ENCODE measurements at regions not wholly inside any gene's neighbourhood (a gene's known extent, or its start where the extent isn't known, plus 50 kb on each side); places are given as distances from the start of the nearest gene placed in this dataset.

- H3K27me3 Mint-ChIP-seq, result no peaks in the 10 kb centered on the region
- no peaks in the 10 kb centered on the region for H3K36me3 Mint-ChIP-seq (ENCODE audit: low read depth)
- DNase-seq, result no peak
- no peak overlapping the region for H3K27ac Mint-ChIP-seq
- no peak overlapping the region for H3K4me3 Mint-ChIP-seq
- CTCF ChIA-PET, result interaction anchor here (1.9 kb wide), 1 partner anchor 460 kb away, joined by 10 read pairs; no protein-coding TSS in a partner anchor
- intact Hi-C loops (cut with micrococcal nuclease), result no loop called here
- no peaks in the 10 kb centered on the region for H3K9me3 Mint-ChIP-seq
- no peaks in the 10 kb centered on the region for H3K4me1 Mint-ChIP-seq (ENCODE audit: low read depth)
- TF ChIP-seq, protein P1, sequence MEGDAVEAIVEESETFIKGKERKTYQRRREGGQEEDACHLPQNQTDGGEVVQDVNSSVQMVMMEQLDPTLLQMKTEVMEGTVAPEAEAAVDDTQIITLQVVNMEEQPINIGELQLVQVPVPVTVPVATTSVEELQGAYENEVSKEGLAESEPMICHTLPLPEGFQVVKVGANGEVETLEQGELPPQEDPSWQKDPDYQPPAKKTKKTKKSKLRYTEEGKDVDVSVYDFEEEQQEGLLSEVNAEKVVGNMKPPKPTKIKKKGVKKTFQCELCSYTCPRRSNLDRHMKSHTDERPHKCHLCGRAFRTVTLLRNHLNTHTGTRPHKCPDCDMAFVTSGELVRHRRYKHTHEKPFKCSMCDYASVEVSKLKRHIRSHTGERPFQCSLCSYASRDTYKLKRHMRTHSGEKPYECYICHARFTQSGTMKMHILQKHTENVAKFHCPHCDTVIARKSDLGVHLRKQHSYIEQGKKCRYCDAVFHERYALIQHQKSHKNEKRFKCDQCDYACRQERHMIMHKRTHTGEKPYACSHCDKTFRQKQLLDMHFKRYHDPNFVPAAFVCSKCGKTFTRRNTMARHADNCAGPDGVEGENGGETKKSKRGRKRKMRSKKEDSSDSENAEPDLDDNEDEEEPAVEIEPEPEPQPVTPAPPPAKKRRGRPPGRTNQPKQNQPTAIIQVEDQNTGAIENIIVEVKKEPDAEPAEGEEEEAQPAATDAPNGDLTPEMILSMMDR (IDR thresholded peaks at IDR 0.05), result no peak
- ATAC-seq, result no peak
- POLR2A ChIA-PET, result interaction anchor here (0.6 to 1.1 kb wide), 2 partner anchors 9 to 171 kb away, joined by 3 read pairs; no protein-coding TSS in a partner anchor
Measured at GRCh38 chr2:207260947-207261346, 95.2 kb upstream of the KLF7 start.

DNA sequence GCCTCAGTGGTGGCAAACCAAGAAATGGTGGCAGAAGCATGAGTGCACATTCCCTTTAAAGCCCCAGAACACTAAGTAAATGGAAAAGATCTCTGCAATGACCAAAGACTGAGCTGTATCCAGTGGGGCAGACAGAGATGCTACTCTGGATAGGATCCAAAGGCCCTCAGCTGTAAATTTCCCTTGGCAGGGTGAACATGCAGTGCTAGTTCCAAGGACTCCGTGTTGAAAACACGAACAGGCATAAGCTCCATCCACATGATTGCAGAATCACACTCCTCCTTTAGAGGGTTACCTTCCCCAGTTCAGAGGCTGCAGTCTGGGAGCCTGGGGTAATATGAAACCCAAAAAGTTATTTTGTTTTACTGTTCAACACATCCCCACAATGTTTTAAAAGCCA, 98.6 kb upstream of the KLF7 start:
- POLR2A ChIA-PET, result interaction anchor here (0.8 kb wide), 1 partner anchor 77 kb away, joined by 4 read pairs; no protein-coding TSS in a partner anchor
- H3K27ac Mint-ChIP-seq, result no peak overlapping the region
- DNase-seq (no peak), ATAC-seq (no peak)
- no peaks in the 10 kb centered on the region for H3K4me1 Mint-ChIP-seq (ENCODE audit: low read depth)
- H3K4me3 Mint-ChIP-seq, result no peak overlapping the region
- CTCF ChIA-PET, result no interaction called here
- no peaks in the 10 kb centered on the region for H3K27me3 Mint-ChIP-seq
- H3K9me3 Mint-ChIP-seq, result no peaks in the 10 kb centered on the region
- H3K36me3 Mint-ChIP-seq (ENCODE audit: low read depth), result no peaks in the 10 kb centered on the region
- intact Hi-C loops (cut with micrococcal nuclease), result no loop called here
- TF ChIP-seq, protein P1 (IDR thresholded peaks at IDR 0.05), result no peak

GRCh38 chr2:207265332-207265731, 99.6 kb upstream of the KLF7 start:
- Mint-ChIP-seq H3K9me3 (no peaks in the 10 kb centered on the region), H3K27me3 (no peaks in the 10 kb centered on the region), H3K4me3 (no peak overlapping the region), H3K4me1 (ENCODE audit: low read depth) (no peaks in the 10 kb centered on the region), H3K27ac (no peak overlapping the region), H3K36me3 (ENCODE audit: low read depth) (no peaks in the 10 kb centered on the region)
- TF ChIP-seq, protein P1 (IDR thresholded peaks at IDR 0.05), result no peak
- ATAC-seq, result no peak
- no peak for DNase-seq
- intact Hi-C loops (cut with micrococcal nuclease), result no loop called here
- ChIA-PET POLR2A (interaction anchor here (0.8 kb wide), 1 partner anchor 76 kb away, joined by 4 read pairs; no protein-coding TSS in a partner anchor), CTCF (no interaction called here)

GRCh38 chr2:207265869-207266268, 100.1 kb upstream of the KLF7 start:
- Mint-ChIP-seq H3K27ac (no peak overlapping the region), H3K9me3 (no peaks in the 10 kb centered on the region), H3K4me1 (ENCODE audit: low read depth) (no peaks in the 10 kb centered on the region), H3K27me3 (no peaks in the 10 kb centered on the region), H3K36me3 (ENCODE audit: low read depth) (no peaks in the 10 kb centered on the region), H3K4me3 (no peak overlapping the region)
- TF ChIP-seq, protein P1 (IDR thresholded peaks at IDR 0.05), result no peak
- intact Hi-C loops (cut with micrococcal nuclease), result no loop called here
- CTCF ChIA-PET, result no interaction called here
- ATAC-seq, result no peak
- DNase-seq, result no peak
- POLR2A ChIA-PET, result no interaction called here

- ChIA-PET CTCF (interaction anchor here (0.7 kb wide), 1 partner anchor 17 kb away, joined by 3 read pairs; no protein-coding TSS in a partner anchor), POLR2A (interaction anchor here (0.6 kb wide), 1 partner anchor 10 kb away, joined by 3 read pairs; no protein-coding TSS in a partner anchor)
- H3K4me1 Mint-ChIP-seq (ENCODE audit: low read depth), result no peaks in the 10 kb centered on the region
- TF ChIP-seq, protein P1 (IDR thresholded peaks at IDR 0.05), result no peak
- no peaks in the 10 kb centered on the region for H3K9me3 Mint-ChIP-seq
- no peak overlapping the region for H3K4me3 Mint-ChIP-seq
- DNase-seq, result no peak
- no peak for ATAC-seq
- intact Hi-C loops (cut with micrococcal nuclease), result no loop called here
- H3K27ac Mint-ChIP-seq, result no peak overlapping the region
- no peaks in the 10 kb centered on the region for H3K27me3 Mint-ChIP-seq
- H3K36me3 Mint-ChIP-seq (ENCODE audit: low read depth), result no peaks in the 10 kb centered on the region
Measured at GRCh38 chr2:207266648-207267047, 100.9 kb upstream of the KLF7 start.

Measured in activated CD8-positive, alpha-beta T cell treated with anti-CD3 and anti-CD28 coated beads for 36 hours (primary cell).